Suprapubic skin (tissue), 4 donors: ENCODE measurements at regions not wholly inside any gene's neighbourhood (a gene's known extent, or its start where the extent isn't known, plus 50 kb on each side); places are given as distances from the start of the nearest gene placed in this dataset.

ENCODE experiments used
- DNase-seq, 2 donors: peaks; one replicate each; pipeline ENCODE4 v3.0.0-alpha.2; 2019; ENCODE audit warnings: low spot score in 2 of 2
- H3K27ac ChIP-seq: fragments of 200-600 bp; sonication (generic); one replicate; pipeline ENCODE4 v1.5.1; 2019
- H3K27me3 ChIP-seq: fragments of 200-600 bp; sonication (generic); one replicate; pipeline ENCODE4 v1.5.1; 2019
- H3K36me3 ChIP-seq: fragments of 200-600 bp; sonication (generic); one replicate; pipeline ENCODE4 v1.5.1; 2019
- H3K4me1 ChIP-seq: fragments of 200-600 bp; sonication (generic); one replicate; pipeline ENCODE4 v1.5.1; 2019
- H3K4me3 ChIP-seq: fragments of 200-600 bp; sonication (generic); one replicate; pipeline ENCODE4 v1.5.1; 2019; ENCODE audit warnings: mild to moderate bottlenecking
- H3K9me3 ChIP-seq: fragments of 200-600 bp; sonication (generic); one replicate; pipeline ENCODE4 v1.5.1; 2019
- EP300 ChIP-seq: sonication (generic); formaldehyde crosslinking; IDR thresholded peaks from one replicate; pipeline ENCODE4 v1.6.1; 2017; ENCODE audit warnings: antibody characterized with exemption
- POLR2A ChIP-seq, 2 donors: fragments of 450-650 bp; IDR thresholded peaks; one replicate each; pipeline ENCODE4 v1.6.1; 2017; ENCODE audit warnings: antibody characterized with exemption in 2 of 2, mild to moderate bottlenecking in 2 of 2, moderate library complexity in 2 of 2
- POLR2AphosphoS5 ChIP-seq, 3 donors: sonication (generic); formaldehyde crosslinking; IDR thresholded peaks; one replicate each; pipeline ENCODE4 v1.6.1; 2017; ENCODE audit warnings: antibody characterized with exemption in 3 of 3
- WGBS: methylation state at CpG from one replicate; pipeline ENCODE4 v1.1.5; 2018; 5-methylcytosine and 5-hydroxymethylcytosine counted together
- TF ChIP-seq, protein P1 (sequence below), 2 donors: fragments of 200-600 bp in 1 of 2; fragments of 450-650 bp in 1 of 2; sonication (generic) in 1 of 2; IDR thresholded peaks; one replicate each; pipeline ENCODE4 v1.5.1; 2016 to 2019; ENCODE audit warnings: antibody characterized with exemption in 2 of 2, mild to moderate bottlenecking in 1 of 2, moderate library complexity in 1 of 2

DNA sequence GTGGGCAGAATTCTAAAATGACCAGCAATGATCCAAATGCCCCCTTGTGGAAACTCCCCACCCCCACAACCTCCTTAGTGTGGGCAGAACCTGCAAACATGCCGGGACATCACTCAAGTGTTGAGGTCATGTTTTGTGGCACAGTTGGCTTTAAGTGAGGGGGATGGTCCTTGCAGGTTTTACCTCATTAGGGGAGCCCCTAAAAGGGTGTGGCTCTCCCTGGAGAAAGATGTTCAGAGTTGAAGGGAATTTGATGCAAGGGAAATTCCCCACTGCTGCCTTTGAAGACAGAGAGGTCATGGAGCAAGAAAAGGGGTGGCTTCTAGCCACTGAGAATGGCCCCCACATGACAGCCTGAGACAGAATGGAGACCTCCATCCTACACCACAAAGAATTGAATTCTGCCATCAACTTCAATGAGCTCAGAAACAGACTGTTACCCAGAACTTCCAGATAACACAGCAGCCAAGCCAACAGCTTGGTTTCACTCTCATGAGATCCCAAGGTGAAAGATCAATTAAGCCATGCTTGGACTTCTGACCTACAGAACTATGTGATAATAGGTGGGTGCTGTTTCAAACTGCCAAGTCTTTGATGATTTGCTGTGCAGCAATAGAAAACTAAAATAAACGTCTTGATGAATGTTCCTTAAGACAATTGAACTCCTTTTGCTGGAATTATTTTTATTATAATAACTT lies 103.4 kb downstream of the MED10 start:
- H3K4me1 ChIP-seq = peaks cover 3% of the 10 kb centered on the region
- no peak for DNase-seq
- H3K9me3 ChIP-seq = no peaks in the 10 kb centered on the region
- no peaks in the 10 kb centered on the region for H3K36me3 ChIP-seq
- H3K27me3 ChIP-seq = no peaks in the 10 kb centered on the region
- no peak overlapping the region for H3K4me3 ChIP-seq
- TF ChIP-seq EP300 (no peak), POLR2A (IDR thresholded peaks at IDR 0.05) (no peak), POLR2AphosphoS5 (IDR thresholded peaks at IDR 0.05) (no peak)
- TF ChIP-seq, protein P1, sequence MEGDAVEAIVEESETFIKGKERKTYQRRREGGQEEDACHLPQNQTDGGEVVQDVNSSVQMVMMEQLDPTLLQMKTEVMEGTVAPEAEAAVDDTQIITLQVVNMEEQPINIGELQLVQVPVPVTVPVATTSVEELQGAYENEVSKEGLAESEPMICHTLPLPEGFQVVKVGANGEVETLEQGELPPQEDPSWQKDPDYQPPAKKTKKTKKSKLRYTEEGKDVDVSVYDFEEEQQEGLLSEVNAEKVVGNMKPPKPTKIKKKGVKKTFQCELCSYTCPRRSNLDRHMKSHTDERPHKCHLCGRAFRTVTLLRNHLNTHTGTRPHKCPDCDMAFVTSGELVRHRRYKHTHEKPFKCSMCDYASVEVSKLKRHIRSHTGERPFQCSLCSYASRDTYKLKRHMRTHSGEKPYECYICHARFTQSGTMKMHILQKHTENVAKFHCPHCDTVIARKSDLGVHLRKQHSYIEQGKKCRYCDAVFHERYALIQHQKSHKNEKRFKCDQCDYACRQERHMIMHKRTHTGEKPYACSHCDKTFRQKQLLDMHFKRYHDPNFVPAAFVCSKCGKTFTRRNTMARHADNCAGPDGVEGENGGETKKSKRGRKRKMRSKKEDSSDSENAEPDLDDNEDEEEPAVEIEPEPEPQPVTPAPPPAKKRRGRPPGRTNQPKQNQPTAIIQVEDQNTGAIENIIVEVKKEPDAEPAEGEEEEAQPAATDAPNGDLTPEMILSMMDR (IDR thresholded peaks at IDR 0.05) = no peak
- H3K27ac ChIP-seq = no peak overlapping the region
- 54% methylated on average over 2 of the region's 2 CpGs for WGBS

DNA sequence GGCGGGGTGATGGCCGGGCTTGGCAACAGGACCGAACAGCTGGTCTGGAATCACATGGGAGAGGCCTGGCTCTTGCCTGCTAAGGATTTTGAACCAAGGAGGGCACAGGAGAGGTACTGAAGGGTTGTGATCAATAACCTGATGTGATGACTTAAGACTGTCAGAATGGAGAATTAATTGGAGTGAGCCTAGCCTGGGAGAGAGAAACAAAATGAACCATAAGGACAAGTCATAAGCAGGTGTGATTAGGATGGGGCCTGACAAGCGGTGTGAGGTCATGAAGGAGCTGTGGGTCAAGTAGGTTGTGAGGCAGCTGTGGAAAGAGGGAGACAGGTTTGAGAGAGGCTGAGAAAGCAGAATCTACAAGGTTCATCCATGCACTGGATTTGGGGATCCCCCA lies 104.6 kb downstream of the MED10 start:
- H3K36me3 ChIP-seq = no peaks in the 10 kb centered on the region
- no peak for DNase-seq
- no peaks in the 10 kb centered on the region for H3K27me3 ChIP-seq
- H3K4me1 ChIP-seq = peaks cover 3% of the 10 kb centered on the region
- H3K4me3 ChIP-seq = no peak overlapping the region
- H3K27ac ChIP-seq = no peak overlapping the region
- no peaks in the 10 kb centered on the region for H3K9me3 ChIP-seq
- 94% methylated on average over 4 of the region's 4 CpGs for WGBS
- TF ChIP-seq POLR2A (IDR thresholded peaks at IDR 0.05) = no peak

DNA sequence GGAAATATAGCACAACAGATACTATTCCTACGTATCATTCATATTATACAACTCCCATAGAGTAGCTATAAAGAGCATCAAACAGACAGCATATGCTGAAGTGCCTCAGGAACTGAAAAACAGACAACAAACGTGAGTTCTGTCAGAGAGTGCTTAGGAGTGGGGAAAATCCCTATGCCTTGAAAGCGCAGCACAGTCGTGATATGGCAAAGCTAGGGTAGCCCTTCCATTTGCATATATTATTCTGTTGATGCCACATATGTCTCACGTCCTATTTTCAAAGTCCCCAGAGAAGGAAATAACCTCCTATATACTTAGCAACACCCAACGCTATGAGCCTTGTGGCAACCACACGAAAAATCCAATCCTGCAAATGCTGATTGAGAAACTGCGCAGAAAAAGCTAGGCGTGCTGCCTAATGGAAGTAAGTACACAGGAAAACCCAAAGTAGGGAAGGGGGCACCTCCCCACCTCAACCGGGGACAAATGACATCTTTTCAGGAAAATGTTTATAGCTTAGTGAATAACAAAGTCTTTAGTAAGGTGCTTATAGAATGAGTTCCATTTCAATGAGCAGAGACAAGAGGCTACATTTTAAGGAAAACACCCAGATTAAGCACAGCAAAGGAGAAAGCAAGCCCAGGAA lies 105.1 kb downstream of the MED10 start:
- Histone ChIP-seq H3K4me1 (peaks cover 3% of the 10 kb centered on the region), H3K36me3 (no peaks in the 10 kb centered on the region), H3K27ac (no peak overlapping the region), H3K9me3 (no peaks in the 10 kb centered on the region), H3K27me3 (no peaks in the 10 kb centered on the region), H3K4me3 (no peak overlapping the region)
- DNase-seq = no peak
- WGBS = 82% methylated on average over 10 of the region's 10 CpGs
- TF ChIP-seq, protein P1 (IDR thresholded peaks at IDR 0.05) = no peak
- no peak for TF ChIP-seq EP300
- no peak for TF ChIP-seq POLR2A (IDR thresholded peaks at IDR 0.05)
- TF ChIP-seq POLR2AphosphoS5 (IDR thresholded peaks at IDR 0.05) = no peak

DNA sequence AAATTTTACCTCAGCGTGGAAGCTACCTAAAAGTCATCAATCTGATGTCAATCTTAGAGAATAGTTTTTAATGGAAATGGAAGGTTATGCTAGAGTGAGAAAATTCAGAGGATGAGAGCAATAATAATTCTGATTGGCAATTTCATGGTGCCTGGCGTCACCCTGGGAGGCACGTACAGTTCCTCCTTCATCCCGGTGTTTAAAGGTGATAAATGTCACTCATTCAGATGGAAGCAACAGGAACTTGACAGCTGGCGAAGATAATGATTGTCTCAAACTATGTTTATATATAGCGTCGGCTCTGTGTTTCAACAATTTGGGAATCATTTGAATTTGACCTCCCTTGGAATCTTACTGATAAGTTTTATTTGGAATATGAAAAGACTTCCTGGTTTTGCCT lies 108.4 kb downstream of the MED10 start:
- TF ChIP-seq, protein P1 (IDR thresholded peaks at IDR 0.05) = no peak
- TF ChIP-seq POLR2AphosphoS5 (IDR thresholded peaks at IDR 0.05) = no peak
- TF ChIP-seq EP300 = no peak
- no peak for TF ChIP-seq POLR2A (IDR thresholded peaks at IDR 0.05)
- Histone ChIP-seq H3K4me3 (no peak overlapping the region), H3K27ac (no peak overlapping the region), H3K36me3 (no peaks in the 10 kb centered on the region), H3K9me3 (no peaks in the 10 kb centered on the region), H3K4me1 (no peaks in the 10 kb centered on the region), H3K27me3 (no peaks in the 10 kb centered on the region)
- WGBS = 80% methylated on average over 7 of the region's 7 CpGs
- DNase-seq = no peak

DNA sequence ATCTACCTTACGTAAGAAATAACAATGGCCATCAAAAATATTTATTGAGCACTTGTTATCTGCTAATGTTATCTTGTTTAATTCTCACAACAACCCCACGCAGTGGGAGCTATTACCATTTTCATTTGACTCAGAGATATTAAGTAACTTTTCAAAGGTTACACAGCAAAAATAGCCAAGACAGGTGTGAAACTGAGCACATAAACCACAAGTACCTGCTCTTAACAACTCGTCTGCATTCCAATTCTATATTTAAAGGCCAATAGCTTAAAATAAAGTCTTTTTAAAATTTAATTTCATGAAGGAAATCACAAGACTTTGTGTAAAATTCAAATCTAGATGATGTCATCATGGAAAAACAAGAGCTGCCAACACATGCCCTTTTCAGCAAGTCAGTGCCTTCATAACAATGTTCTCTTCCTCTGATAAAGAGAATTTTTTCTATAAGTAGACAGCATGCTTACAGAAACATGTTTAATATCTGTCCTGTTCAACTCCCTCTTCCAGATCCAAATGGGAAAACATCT lies 111.6 kb downstream of the MED10 start:
- no peak for DNase-seq
- Histone ChIP-seq H3K27ac (no peak overlapping the region), H3K4me3 (no peak overlapping the region), H3K9me3 (no peaks in the 10 kb centered on the region), H3K4me1 (no peaks in the 10 kb centered on the region), H3K36me3 (no peaks in the 10 kb centered on the region), H3K27me3 (no peaks in the 10 kb centered on the region)
- no peak for TF ChIP-seq POLR2A (IDR thresholded peaks at IDR 0.05)
- TF ChIP-seq EP300 = no peak
- TF ChIP-seq POLR2AphosphoS5 (IDR thresholded peaks at IDR 0.05) = no peak
- TF ChIP-seq, protein P1 (IDR thresholded peaks at IDR 0.05) = no peak
- WGBS = 76% methylated on average over 3 of the region's 3 CpGs
